Psoas muscle (tissue), 7 donors: ENCODE measurements at regions not wholly inside any gene's neighbourhood (a gene's known extent, or its start where the extent isn't known, plus 50 kb on each side); places are given as distances from the start of the nearest gene placed in this dataset.
"Not testable (repeated sequence)": the region's sequence is repeated elsewhere in the genome, so short reads cannot be mapped to it uniquely, and the experiment has no call there.

Experiments
- ATAC-seq, 4 donors: fragments of 200-7000 bp; cut with Tn5 transposase; one replicate each; pipeline ENCODE4 v1.9.1; 2020; ENCODE audit warnings: moderate library complexity in 3 of 4, mild to moderate bottlenecking in 2 of 4
- DNase-seq, 2 donors: peaks; one replicate each; pipeline ENCODE4 v3.0.0-alpha.2; 2020
- H3K27ac ChIP-seq: fragments of 200-600 bp; one replicate; pipeline ENCODE4 v1.8.0; 2022
- H3K27me3 ChIP-seq, 3 donors: fragments of 200-600 bp in 1 of 3; one replicate each; pipeline versions ENCODE4 v1.6.1 to v1.8.0; 2013 to 2022; ENCODE audit warnings: low read length in 2 of 3, mild to moderate bottlenecking in 2 of 3, moderate library complexity in 1 of 3; ENCODE audit not compliant: insufficient read depth in 3 of 3
- H3K36me3 ChIP-seq, 2 donors: fragments of 200-600 bp in 1 of 2; one replicate each; pipeline versions ENCODE4 v1.6.1 to v1.8.0; 2013 to 2022; ENCODE audit warnings: low read depth in 1 of 2, mild to moderate bottlenecking in 1 of 2, moderate library complexity in 1 of 2; ENCODE audit not compliant: insufficient read depth in 1 of 2
- H3K4me1 ChIP-seq: fragments of 200-600 bp; one replicate; pipeline ENCODE4 v1.8.0; 2022
- H3K4me3 ChIP-seq: fragments of 200-600 bp; one replicate; pipeline ENCODE4 v1.8.0; 2022; ENCODE audit warnings: mild to moderate bottlenecking
- H3K9me3 ChIP-seq: fragments of 200-600 bp; one replicate; pipeline ENCODE4 v1.8.0; 2022
- WGBS, 3 donors: extraction: QIAGEN DNeasy Blood & Tissue Kit; methylation state at CpG; one replicate each; pipeline versions ENCODE4 v1.1.6 to v1.1.7; 2013; 5-methylcytosine and 5-hydroxymethylcytosine counted together
- intact Hi-C, 2 donors: fragments of 100-400 bp; cut with DNase I; formaldehyde crosslinking; loops; one replicate each; pipeline versions ENCODE4 v1.11.0 to v1.14.2; 2022
- TF ChIP-seq, protein P1 (sequence below): fragments of 200-600 bp; IDR thresholded peaks from one replicate; pipeline ENCODE4 v1.8.0; 2022; ENCODE audit warnings: antibody characterized with exemption
- donor health status: healthy with polysubstance abuse.
- donor health status: DM: no; HTN: no; CAD: no; lungs with moderate emphysema.
- donor health status: Bipolar disorder and iron deficiency.
- donor health status: healthy.
- donor health status: DM: yes; HTN: yes; CAD: no.
- donor health status: DM: no; HTN: no; CAD: no.
- donor health status: DM: yes; HTN: yes; CAD: no.

DNA sequence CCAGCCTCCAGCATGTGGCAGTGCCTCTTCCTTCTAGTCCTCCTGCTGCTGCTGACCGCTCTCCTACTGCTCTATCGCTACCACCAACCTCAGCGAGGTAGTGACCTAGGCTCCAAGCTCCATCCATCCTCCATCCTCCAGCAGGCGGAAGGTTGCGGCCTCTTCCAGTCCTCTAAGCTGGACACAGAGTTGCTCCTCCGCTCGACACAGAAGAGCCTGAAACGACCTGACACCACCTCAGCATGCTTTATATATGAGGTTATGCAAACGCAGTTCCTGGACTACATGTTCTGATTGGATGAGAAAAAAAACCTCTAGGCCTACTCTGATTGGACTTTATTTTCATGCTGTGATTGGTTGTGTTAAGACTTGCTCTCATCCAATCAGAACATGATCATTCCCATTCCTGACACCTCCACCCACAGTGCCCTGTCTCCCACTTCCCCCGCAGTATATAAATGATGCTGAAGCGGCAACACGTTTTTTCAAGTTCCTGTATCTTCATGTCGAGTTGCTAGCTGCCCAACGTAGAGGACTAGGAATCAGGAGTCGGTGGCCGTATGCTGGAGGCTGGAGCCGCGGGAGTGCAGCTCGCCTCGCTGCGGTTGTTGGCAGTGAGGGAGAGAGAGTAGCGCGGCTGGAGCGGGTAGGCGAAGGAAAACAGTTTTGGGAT is 398.1 kb downstream of the KCNJ18 start:
- no peak overlapping the region for H3K27ac ChIP-seq
- no peaks in the 10 kb centered on the region for H3K9me3 ChIP-seq
- 90 to 92% (median 90%) methylated on average over 25 of the region's 25 CpGs for WGBS, 3 donors
- TF ChIP-seq, protein P1, sequence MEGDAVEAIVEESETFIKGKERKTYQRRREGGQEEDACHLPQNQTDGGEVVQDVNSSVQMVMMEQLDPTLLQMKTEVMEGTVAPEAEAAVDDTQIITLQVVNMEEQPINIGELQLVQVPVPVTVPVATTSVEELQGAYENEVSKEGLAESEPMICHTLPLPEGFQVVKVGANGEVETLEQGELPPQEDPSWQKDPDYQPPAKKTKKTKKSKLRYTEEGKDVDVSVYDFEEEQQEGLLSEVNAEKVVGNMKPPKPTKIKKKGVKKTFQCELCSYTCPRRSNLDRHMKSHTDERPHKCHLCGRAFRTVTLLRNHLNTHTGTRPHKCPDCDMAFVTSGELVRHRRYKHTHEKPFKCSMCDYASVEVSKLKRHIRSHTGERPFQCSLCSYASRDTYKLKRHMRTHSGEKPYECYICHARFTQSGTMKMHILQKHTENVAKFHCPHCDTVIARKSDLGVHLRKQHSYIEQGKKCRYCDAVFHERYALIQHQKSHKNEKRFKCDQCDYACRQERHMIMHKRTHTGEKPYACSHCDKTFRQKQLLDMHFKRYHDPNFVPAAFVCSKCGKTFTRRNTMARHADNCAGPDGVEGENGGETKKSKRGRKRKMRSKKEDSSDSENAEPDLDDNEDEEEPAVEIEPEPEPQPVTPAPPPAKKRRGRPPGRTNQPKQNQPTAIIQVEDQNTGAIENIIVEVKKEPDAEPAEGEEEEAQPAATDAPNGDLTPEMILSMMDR, result no peak
- no peaks in the 10 kb centered on the region for H3K4me1 ChIP-seq
- DNase-seq (no peak), ATAC-seq (no peak)
- H3K36me3 ChIP-seq, result no peaks in the 10 kb centered on the region
- H3K4me3 ChIP-seq, result no peak overlapping the region
- intact Hi-C loops, result no loop called here
- no peaks in the 10 kb centered on the region for H3K27me3 ChIP-seq

DNA sequence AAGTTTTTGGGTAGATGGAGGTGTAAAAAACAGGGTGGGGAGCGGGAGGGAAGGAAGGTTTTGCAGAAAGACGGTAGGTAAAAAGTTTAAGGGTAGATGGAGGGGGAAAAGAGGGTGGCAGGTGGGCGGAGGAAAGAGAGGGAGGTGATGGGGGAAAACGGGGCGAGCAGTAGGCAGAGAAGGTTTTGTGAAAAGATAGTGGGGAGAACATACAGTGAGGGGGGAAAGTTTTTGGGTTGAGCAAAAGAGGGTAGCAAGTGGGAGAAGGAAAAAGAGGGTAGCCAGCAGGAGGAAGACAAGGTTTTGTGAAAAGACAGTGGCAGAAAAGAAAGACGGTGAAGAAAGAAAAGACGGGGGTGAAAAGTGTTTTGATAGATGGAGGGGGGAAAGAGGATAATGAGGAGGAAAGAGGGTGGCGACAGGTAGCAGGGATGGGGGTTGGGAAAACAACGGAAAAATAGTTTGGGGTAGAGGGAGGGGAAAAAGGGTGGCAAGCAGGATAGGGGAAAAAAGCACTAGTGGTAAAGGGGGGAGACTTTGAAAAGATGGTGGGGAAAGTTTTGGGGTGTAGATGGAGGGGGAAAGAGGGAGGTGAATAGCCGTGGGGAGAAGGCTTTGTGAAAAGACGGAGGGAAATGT is 398.8 kb downstream of the KCNJ18 start:
- 83 to 92% (median 89%) methylated on average over 9 to 10 of the region's 11 CpGs for WGBS, 3 donors
- not testable (repeated sequence) for H3K36me3 ChIP-seq, DNase-seq

DNA sequence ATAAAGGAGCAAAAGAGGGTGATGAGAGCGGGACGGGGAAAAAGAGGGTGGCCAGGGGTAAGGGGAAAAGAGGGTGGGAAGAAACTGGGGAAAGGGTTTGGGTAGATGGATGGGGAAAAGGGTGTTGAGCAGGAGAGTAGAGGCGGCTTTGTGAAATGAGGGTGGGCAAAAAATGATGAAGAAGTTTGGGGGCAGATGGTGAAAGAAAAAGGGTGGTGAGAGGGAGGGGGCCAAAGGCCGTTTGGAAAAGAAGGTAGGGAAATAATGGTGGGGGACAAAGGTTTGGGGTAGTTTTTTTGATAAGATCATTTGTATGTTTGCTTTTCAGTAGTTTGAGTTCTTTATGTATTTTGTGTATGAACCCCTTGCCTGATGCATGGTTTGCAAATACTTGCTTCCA is 399.5 kb downstream of the KCNJ18 start:
- H3K27me3 ChIP-seq, DNase-seq, H3K4me1 ChIP-seq, H3K4me3 ChIP-seq, ATAC-seq, intact Hi-C loops, H3K9me3 ChIP-seq, H3K27ac ChIP-seq, H3K36me3 ChIP-seq: not testable (repeated sequence)
- WGBS, 3 donors, result 81 to 88% (median 85%) methylated on average over 4 of the region's 4 CpGs

More for the DNA sequence above, 398.8 kb downstream of the KCNJ18 start:
- H3K27me3 ChIP-seq, intact Hi-C loops, H3K4me3 ChIP-seq, H3K9me3 ChIP-seq, ATAC-seq, H3K4me1 ChIP-seq, H3K27ac ChIP-seq: not testable (repeated sequence)

DNA sequence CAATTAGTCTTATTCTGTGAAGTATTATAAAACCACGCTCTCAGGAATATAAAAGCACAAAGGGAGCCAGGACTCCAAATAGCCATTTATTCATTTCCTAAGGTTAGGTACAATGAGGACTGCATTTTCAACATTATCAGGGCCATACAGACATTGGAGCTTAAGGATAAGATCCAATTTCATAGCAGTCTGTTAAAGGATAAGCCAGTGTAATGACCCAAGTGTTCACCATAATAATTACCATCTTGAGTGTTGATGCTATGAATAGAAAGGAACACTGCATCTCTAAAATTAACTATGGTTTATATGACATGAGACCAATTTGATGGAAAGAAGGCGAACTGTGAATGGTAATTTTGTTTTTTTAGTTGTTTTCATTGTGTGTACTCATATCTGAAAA is 403.1 kb downstream of the KCNJ18 start:
- H3K9me3 ChIP-seq, H3K27ac ChIP-seq, intact Hi-C loops, H3K36me3 ChIP-seq, ATAC-seq, H3K4me1 ChIP-seq, H3K27me3 ChIP-seq, H3K4me3 ChIP-seq, DNase-seq: not testable (repeated sequence)
- 51 to 56% (median 53%) methylated on average over 2 of the region's 2 CpGs for WGBS, 3 donors

DNA sequence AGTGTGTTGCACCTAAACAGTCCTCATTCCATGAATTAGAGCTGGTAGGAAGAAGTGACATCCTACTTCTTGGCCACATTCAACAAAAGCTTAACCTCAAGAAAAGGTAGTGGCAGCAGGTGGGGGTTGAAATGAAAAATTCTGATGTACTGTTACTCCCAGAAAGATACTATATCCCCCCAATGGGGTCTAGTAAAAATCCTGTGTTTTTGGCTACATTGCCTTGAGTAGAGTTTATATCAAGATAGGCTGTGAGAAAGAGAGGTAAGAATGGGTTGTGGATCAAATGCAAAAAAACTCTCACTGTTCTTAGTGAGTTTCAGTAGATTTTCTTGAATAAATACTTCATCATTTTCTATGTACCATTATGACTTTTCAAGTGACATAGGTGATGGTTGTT is 407.3 kb downstream of the KCNJ18 start:
- DNase-seq, intact Hi-C loops, H3K4me1 ChIP-seq, ATAC-seq, H3K27me3 ChIP-seq, H3K36me3 ChIP-seq, H3K9me3 ChIP-seq, H3K4me3 ChIP-seq, H3K27ac ChIP-seq: not testable (repeated sequence)

DNA sequence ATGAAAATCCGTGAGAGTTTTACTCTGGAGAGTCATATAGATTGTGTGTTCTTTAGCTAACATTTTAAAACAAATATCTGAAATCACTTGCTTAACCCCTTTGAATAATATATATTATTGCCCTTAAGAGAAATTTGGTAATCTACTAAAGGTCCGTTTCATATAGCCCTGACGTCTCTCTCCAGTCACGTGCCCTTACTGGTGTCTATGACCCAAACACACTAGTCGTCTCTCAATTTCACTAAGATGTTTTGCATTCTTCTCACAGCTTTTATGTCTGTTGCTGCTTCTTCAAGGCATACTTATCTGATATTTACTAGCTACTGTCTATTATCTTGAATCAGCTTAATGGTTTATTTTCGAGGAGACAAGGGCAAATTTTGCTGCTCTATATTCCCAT is 409.9 kb downstream of the KCNJ18 start:
- ATAC-seq, result no peak

DNA sequence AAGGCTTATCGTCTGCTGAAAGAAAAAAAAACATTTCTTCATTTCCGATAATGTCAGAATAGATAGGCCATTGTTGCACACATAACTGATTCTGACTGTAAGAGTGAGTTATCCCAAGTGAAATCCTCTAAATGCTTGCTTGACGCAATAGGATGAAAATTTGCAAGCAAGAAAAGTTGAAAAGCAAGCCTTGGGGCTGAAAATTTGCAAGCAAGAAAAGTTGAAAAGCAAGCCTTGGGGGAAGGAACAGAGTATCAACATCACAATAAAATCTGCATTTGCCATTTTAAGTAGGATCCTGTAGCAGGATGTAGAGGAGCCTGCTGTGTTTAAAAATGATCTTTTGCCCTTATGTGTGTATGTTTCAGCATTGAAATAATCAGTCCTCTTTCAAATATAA is 424.4 kb downstream of the KCNJ18 start:
- DNase-seq, H3K4me3 ChIP-seq, H3K27ac ChIP-seq, H3K4me1 ChIP-seq, H3K36me3 ChIP-seq, H3K27me3 ChIP-seq, intact Hi-C loops, ATAC-seq, H3K9me3 ChIP-seq: not testable (repeated sequence)
- 27 to 32% (median 29%) methylated on average over 3 of the region's 3 CpGs for WGBS, 3 donors

More for the DNA sequence above, 409.9 kb downstream of the KCNJ18 start:
- TF ChIP-seq, protein P1, result no peak
- DNase-seq, result no peak
- H3K4me1 ChIP-seq, result no peaks in the 10 kb centered on the region
- H3K27ac ChIP-seq, result no peak overlapping the region
- H3K9me3 ChIP-seq, result no peaks in the 10 kb centered on the region
- intact Hi-C loops, result no loop called here
- no peak overlapping the region for H3K4me3 ChIP-seq
- WGBS, 3 donors, result 47 to 76% (median 70%) methylated on average over 6 of the region's 6 CpGs
- no peaks in the 10 kb centered on the region for H3K36me3 ChIP-seq
- no peaks in the 10 kb centered on the region for H3K27me3 ChIP-seq

DNA sequence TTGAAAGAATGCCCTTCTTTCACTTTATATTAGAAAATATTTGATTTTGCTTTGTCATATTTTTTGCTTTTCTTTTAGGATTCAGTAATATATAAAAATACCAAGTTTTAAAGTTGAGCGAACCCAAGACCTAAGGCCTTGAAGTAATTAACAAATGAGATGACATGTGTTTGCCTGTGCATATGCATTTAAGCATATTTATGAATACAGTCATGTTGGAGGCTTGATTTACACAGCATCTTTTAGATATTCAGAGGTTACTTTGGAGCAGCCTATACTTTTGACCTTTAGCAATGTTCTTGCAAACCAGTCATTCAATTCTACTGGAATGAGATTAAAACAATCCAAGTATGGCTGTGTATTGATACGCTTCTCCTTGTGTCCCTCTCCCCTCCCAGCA is 425.1 kb downstream of the KCNJ18 start:
- H3K4me1 ChIP-seq, H3K27me3 ChIP-seq, H3K9me3 ChIP-seq, H3K27ac ChIP-seq, H3K4me3 ChIP-seq, DNase-seq, H3K36me3 ChIP-seq, intact Hi-C loops, ATAC-seq: not testable (repeated sequence)
- WGBS, 3 donors, result 59 to 65% (median 63%) methylated on average over 2 of the region's 2 CpGs

DNA sequence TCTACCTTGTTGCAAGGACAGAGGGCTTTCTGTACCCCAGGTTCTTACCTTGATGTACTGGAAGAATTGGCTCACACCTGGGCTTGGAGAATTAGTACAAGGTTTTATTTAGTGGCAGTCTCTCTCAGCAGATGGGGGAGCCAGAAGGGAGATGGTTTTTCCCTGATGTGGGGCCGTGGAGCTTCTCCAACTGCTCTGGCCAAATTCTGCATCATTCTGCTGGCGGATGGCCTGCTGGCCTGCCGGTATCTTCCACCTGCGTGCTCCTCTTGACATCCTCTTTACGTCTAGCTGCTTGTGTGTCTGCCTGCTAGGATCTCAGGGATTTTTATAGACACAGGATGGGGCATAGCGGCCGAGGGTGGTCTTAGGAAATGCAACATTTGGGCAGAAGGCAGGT is 426.7 kb downstream of the KCNJ18 start:
- H3K36me3 ChIP-seq, H3K27ac ChIP-seq, H3K4me3 ChIP-seq, H3K9me3 ChIP-seq, ATAC-seq, H3K4me1 ChIP-seq, intact Hi-C loops, H3K27me3 ChIP-seq: not testable (repeated sequence)
- WGBS, 3 donors, result 66 to 72% (median 66%) methylated on average over 7 of the region's 7 CpGs
- peak in 1 of 2 donors; percentile 19 for DNase-seq

DNA sequence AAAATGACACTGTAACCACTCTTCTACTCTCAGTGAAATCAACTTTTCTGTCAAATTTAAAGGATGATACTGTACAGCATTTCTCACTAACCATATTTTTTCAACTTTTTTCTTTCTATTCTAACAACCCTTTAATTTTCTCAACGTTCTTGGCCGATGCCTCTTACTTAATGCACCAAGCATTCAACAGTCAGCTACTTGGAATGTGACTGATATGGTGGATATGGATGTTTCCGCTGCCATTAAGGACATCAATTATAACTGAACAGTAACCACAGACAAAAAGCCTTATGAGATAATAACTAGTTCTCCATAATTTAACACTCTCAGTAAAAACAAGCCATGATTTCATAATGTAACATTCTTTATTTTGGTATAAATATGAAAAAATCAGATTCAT is 427.4 kb downstream of the KCNJ18 start:
- H3K9me3 ChIP-seq, H3K4me3 ChIP-seq, H3K27ac ChIP-seq, ATAC-seq, H3K36me3 ChIP-seq, H3K4me1 ChIP-seq, intact Hi-C loops, H3K27me3 ChIP-seq, DNase-seq: not testable (repeated sequence)
- WGBS, 3 donors, result 76 to 82% (median 80%) methylated on average over 3 of the region's 3 CpGs
